ENCODE measurements at regions not wholly inside any gene's neighbourhood (a gene's known extent, or its start where the extent isn't known, plus 50 kb on each side); places are given as distances from the start of the nearest gene placed in this dataset.

DNA sequence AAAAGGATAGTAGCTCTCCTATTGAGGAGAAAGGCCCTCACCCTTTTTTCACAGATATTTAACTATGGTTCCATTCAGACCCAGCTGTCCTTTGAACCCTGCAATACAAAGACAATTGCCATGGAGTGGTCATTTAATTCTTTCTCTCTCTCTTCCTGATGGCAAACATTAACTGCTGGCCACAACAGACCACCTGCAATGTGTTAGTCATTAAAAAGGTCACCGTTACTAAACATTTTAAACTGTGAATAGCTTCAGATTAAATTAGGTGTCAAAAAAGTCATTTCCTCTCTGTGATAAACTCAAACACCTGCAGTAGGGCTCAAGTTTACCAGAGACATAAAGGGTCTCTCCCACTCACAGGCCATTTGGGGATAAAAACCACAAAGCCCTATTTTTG is 697.2 kb downstream of the TOX3 start:
- Histone ChIP-seq H3K36me3 (ENCODE audit: insufficient read depth, low read length) (no peaks in the 10 kb centered on the region), H3K27me3 (ENCODE audit: control insufficient read depth in 1 of 2, insufficient read depth in 2 of 2, low read length in 2 of 2) (no peaks in the 10 kb centered on the region), H3K9me3 (ENCODE audit: control insufficient read depth in 1 of 2, insufficient read depth in 1 of 2, low read length in 2 of 2) (peaks cover 0 to 13% of the 10 kb centered on the region in 2 experiments), H3K4me3 (ENCODE audit: low read length) (no peak overlapping the region), H3K4me1 (ENCODE audit: insufficient read depth, low read length) (no peaks in the 10 kb centered on the region), H3K27ac (ENCODE audit: low read depth in 1 of 2, low read length in 2 of 2) (no peak overlapping the region)
- Mint-ChIP-seq H3K4me3 (no peak overlapping the region), H3K9me3 (peaks cover 8% of the 10 kb centered on the region), H3K4me1 (ENCODE audit: low read depth) (no peaks in the 10 kb centered on the region), H3K27me3 (no peaks in the 10 kb centered on the region), H3K36me3 (ENCODE audit: low read depth) (no peaks in the 10 kb centered on the region), H3K27ac (no peak overlapping the region)
- DNase-seq = no peak
- ChIA-PET POLR2A (no interaction called here), CTCF (no interaction called here)
- intact Hi-C loops (cut with DNase I, micrococcal nuclease) = no loop called here
- TF ChIP-seq, protein P1, sequence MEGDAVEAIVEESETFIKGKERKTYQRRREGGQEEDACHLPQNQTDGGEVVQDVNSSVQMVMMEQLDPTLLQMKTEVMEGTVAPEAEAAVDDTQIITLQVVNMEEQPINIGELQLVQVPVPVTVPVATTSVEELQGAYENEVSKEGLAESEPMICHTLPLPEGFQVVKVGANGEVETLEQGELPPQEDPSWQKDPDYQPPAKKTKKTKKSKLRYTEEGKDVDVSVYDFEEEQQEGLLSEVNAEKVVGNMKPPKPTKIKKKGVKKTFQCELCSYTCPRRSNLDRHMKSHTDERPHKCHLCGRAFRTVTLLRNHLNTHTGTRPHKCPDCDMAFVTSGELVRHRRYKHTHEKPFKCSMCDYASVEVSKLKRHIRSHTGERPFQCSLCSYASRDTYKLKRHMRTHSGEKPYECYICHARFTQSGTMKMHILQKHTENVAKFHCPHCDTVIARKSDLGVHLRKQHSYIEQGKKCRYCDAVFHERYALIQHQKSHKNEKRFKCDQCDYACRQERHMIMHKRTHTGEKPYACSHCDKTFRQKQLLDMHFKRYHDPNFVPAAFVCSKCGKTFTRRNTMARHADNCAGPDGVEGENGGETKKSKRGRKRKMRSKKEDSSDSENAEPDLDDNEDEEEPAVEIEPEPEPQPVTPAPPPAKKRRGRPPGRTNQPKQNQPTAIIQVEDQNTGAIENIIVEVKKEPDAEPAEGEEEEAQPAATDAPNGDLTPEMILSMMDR (IDR thresholded peaks at IDR 0.05) = no peak
- ATAC-seq (ENCODE audit: poor library complexity) = no peak

DNA sequence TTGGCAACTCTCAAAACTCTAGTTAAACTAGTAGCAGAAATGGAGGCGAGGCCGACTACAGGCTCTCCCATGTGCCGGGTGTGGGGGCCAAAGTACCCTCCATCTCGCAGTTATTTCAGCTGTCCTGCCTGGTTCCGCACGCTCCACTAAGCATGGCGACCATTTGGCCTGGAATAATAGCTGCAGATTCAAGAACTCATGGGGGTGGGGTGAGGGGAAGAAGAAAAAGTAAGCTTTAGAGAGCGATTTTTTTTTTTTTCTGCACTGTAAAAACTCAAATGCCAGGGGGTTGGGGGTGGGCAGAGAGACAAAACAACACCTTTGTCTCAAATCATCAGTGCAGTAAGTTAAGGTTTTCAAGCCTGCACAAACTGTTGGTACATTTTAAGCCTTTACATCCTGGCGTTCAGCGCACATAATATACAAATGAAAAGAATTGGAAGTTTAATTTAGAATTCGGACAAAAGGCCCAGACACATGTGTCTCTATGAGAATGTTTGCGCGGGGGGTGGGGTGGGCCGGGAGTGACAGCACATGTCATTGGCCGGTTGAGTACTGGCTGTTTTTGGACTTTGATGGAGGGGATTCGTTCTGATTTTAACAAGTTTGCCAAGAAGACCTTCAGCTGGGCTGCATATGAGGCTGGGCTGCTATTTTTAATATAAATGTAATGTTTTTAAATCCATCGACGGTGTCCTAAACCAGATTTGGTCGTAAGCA is 694.7 kb upstream of the SALL1 start:
- POLR2A ChIA-PET = no interaction called here
- Mint-ChIP-seq H3K9me3 (peaks cover 4% of the 10 kb centered on the region), H3K36me3 (ENCODE audit: low read depth) (no peaks in the 10 kb centered on the region), H3K4me3 (no peak overlapping the region), H3K4me1 (ENCODE audit: low read depth) (no peaks in the 10 kb centered on the region), H3K27me3 (no peaks in the 10 kb centered on the region), H3K27ac (no peak overlapping the region)
- intact Hi-C loops (cut with DNase I, micrococcal nuclease) = no loop called here
- no peak for ATAC-seq (ENCODE audit: poor library complexity)
- Histone ChIP-seq H3K4me1 (ENCODE audit: insufficient read depth, low read length) (no peaks in the 10 kb centered on the region), H3K4me3 (ENCODE audit: low read length) (no peak overlapping the region), H3K27me3 (ENCODE audit: control insufficient read depth in 1 of 2, insufficient read depth in 2 of 2, low read length in 2 of 2) (no peaks in the 10 kb centered on the region), H3K27ac (ENCODE audit: low read depth in 1 of 2, low read length in 2 of 2) (no peak overlapping the region), H3K9me3 (ENCODE audit: control insufficient read depth in 1 of 2, insufficient read depth in 1 of 2, low read length in 2 of 2) (peaks cover 0 to 12% of the 10 kb centered on the region in 2 experiments), H3K36me3 (ENCODE audit: insufficient read depth, low read length) (no peaks in the 10 kb centered on the region)
- DNase-seq = no peak
- TF ChIP-seq, protein P1 (IDR thresholded peaks at IDR 0.05) = no peak
- CTCF ChIA-PET = no interaction called here

DNA sequence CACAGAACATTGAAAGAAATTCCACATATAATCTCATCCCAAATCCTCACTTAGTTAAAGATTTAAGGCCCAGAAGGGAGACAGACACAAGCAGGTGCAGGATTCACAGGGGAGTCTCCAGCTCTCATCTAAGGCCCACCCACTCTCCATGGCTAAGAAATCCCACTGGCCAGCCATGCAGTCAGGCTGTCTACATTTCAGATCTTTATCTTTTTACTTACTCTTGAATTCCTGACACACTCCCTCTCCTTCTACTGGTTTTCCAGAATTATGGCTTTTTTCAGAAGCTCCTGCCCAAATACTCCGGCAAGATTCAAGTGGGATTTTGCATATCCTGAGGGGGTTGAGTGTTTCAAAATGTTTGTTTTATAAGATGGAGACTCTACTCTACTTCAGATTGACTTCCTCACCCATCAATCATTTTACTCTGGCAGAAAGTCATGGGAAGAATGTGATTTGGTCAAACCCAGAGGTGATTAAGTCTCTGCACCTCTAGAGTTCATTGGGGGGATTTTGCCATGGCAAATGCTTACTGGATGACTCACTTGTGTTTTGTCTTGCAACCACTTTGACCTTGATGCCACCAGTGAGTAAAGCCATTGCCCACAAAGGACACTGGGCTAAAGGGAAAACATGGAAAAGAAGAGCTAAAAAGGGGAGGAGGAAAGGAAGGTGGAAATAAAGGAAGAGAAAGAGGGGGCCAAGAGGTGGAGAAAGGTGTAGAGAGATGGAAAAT is 688.8 kb upstream of the SALL1 start:
- ChIA-PET POLR2A (no interaction called here), CTCF (no interaction called here)
- no peak for DNase-seq
- no peak for ATAC-seq (ENCODE audit: poor library complexity)
- no peaks in the 10 kb centered on the region for H3K9me3 Mint-ChIP-seq
- H3K4me1 Mint-ChIP-seq (ENCODE audit: low read depth) = no peaks in the 10 kb centered on the region
- no peak overlapping the region for H3K4me3 Mint-ChIP-seq
- Histone ChIP-seq H3K27ac (ENCODE audit: low read depth in 1 of 2, low read length in 2 of 2) (no peak overlapping the region), H3K36me3 (ENCODE audit: insufficient read depth, low read length) (no peaks in the 10 kb centered on the region), H3K9me3 (ENCODE audit: control insufficient read depth in 1 of 2, insufficient read depth in 1 of 2, low read length in 2 of 2) (no peaks in the 10 kb centered on the region), H3K4me1 (ENCODE audit: insufficient read depth, low read length) (no peaks in the 10 kb centered on the region), H3K27me3 (ENCODE audit: control insufficient read depth in 1 of 2, insufficient read depth in 2 of 2, low read length in 2 of 2) (no peaks in the 10 kb centered on the region), H3K4me3 (ENCODE audit: low read length) (no peak overlapping the region)
- TF ChIP-seq, protein P1 (IDR thresholded peaks at IDR 0.05) = no peak
- H3K27ac Mint-ChIP-seq = no peak overlapping the region
- H3K27me3 Mint-ChIP-seq = no peaks in the 10 kb centered on the region
- H3K36me3 Mint-ChIP-seq (ENCODE audit: low read depth) = no peaks in the 10 kb centered on the region
- intact Hi-C loops (cut with DNase I, micrococcal nuclease) = no loop called here
